ENCODE measurements at regions not wholly inside any gene's neighbourhood (a gene's known extent, or its start where the extent isn't known, plus 50 kb on each side); places are given as distances from the start of the nearest gene placed in this dataset.

DNA sequence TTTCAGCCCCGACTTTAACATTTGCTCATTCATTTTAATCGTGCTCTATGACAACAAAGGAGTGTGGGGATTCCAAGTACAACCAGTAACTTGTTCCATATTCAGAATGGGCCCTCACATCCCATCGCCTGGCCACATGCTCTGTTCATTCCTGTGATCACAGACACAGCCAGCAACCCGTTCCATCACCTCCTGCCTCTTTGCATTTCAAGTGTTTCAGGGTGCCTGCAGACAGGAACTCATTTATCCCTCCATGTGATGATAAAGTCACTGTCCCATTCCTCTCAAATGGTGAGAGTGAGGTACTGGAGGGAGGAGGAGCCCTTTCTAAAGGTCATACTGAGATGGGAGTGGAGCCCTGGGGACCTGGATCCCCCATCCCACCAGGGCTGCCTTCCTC is 571.1 kb downstream of the MAT2B start:
- H3K4me3 ChIP-seq = no peak overlapping the region
- no peak for DNase-seq (ENCODE audit: low read depth, low spot score)
- no peak overlapping the region for H3K27ac ChIP-seq
- H3K9me3 ChIP-seq (ENCODE audit: low read depth, low read length) = no peaks in the 10 kb centered on the region
- H3K36me3 ChIP-seq (ENCODE audit: insufficient read depth, low read length) = no peaks in the 10 kb centered on the region
- TF ChIP-seq EZH2 (IDR thresholded peaks at IDR 0.05) = no peak
- no peak for TF ChIP-seq POLR2AphosphoS5 (IDR thresholded peaks at IDR 0.05; ENCODE audit: borderline replicate concordance, low read depth, low read length)
- no peak for TF ChIP-seq FOXP2 (optimal IDR thresholded peaks at IDR 0.05; ENCODE audit: control extremely low read depth, extremely low read length, insufficient read depth)
- H3K9ac ChIP-seq (ENCODE audit: insufficient read length) = no peak overlapping the region

DNA sequence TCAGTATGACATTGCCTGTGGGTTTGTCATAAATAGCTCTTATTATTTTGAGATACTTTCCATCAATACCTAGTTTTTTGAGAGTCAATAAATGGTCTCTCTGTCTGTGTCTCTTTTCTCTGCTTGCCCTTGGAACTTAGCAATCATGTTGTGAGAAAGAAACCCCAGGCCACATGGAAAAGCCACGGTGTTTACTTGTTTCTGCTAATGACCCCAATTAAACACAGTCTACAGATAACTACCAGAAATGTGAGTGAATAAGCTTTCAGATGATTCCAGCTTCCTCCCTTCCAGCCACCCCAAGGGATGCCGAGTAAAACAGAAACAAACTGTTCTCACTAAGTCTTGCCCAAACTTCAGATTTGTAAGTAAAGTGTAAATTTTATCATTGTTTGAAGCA is 584.9 kb downstream of the MAT2B start:
- DNase-seq (ENCODE audit: low read depth, low spot score) = no peak
- H3K9me3 ChIP-seq (ENCODE audit: low read depth, low read length) = no peaks in the 10 kb centered on the region
- H3K27ac ChIP-seq = no peak overlapping the region
- H3K9ac ChIP-seq (ENCODE audit: insufficient read length) = no peak overlapping the region
- TF ChIP-seq FOXP2 (optimal IDR thresholded peaks at IDR 0.05; ENCODE audit: control extremely low read depth, extremely low read length, insufficient read depth) (no peak), POLR2AphosphoS5 (IDR thresholded peaks at IDR 0.05; ENCODE audit: borderline replicate concordance, low read depth, low read length) (no peak), EZH2 (IDR thresholded peaks at IDR 0.05) (no peak)
- H3K4me3 ChIP-seq = no peak overlapping the region
- H3K36me3 ChIP-seq (ENCODE audit: insufficient read depth, low read length) = no peaks in the 10 kb centered on the region

- no peak overlapping the region for H3K9ac ChIP-seq (ENCODE audit: insufficient read length)
- no peaks in the 10 kb centered on the region for H3K9me3 ChIP-seq (ENCODE audit: low read depth, low read length)
- no peak for DNase-seq (ENCODE audit: low read depth, low spot score)
- no peak for TF ChIP-seq POLR2AphosphoS5 (IDR thresholded peaks at IDR 0.05; ENCODE audit: borderline replicate concordance, low read depth, low read length)
- TF ChIP-seq EZH2 (IDR thresholded peaks at IDR 0.05) = no peak
- TF ChIP-seq FOXP2 (optimal IDR thresholded peaks at IDR 0.05; ENCODE audit: control extremely low read depth, extremely low read length, insufficient read depth) = no peak
- H3K27ac ChIP-seq = no peak overlapping the region
- H3K36me3 ChIP-seq (ENCODE audit: insufficient read depth, low read length) = no peaks in the 10 kb centered on the region
- no peak overlapping the region for H3K4me3 ChIP-seq
Observed at GRCh38 chr5:164091836-164092235, 586.4 kb downstream of the MAT2B start.

- no peaks in the 10 kb centered on the region for H3K36me3 ChIP-seq (ENCODE audit: insufficient read depth, low read length)
- no peak overlapping the region for H3K9ac ChIP-seq (ENCODE audit: insufficient read length)
- no peaks in the 10 kb centered on the region for H3K9me3 ChIP-seq (ENCODE audit: low read depth, low read length)
- TF ChIP-seq POLR2AphosphoS5 (IDR thresholded peaks at IDR 0.05; ENCODE audit: borderline replicate concordance, low read depth, low read length) (no peak), FOXP2 (optimal IDR thresholded peaks at IDR 0.05; ENCODE audit: control extremely low read depth, extremely low read length, insufficient read depth) (no peak), EZH2 (IDR thresholded peaks at IDR 0.05) (no peak)
- H3K4me3 ChIP-seq = no peak overlapping the region
- DNase-seq (ENCODE audit: low read depth, low spot score) = no peak
- no peak overlapping the region for H3K27ac ChIP-seq
Observed at GRCh38 chr5:164094291-164094690, 588.9 kb downstream of the MAT2B start.

DNA sequence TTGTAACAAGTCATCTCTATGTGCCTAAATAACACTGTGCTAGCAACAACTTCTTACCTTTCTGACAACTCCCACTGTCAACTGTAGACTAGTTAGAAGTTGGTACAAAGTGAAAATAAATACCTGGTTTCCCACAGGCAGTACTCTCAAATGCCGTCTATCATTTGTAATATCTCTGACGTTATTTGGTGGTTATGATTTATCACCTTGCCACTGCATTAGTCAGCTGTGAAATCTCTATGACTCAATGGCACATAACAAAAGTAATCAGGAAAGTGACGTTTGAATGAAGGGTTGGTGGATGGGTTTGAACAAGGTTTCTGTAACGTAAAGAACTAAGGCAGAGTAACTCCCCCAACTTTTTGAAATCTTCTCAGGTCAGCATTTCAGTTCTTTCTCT is 592.3 kb downstream of the MAT2B start:
- Histone ChIP-seq H3K9me3 (ENCODE audit: low read depth, low read length) (no peaks in the 10 kb centered on the region), H3K36me3 (ENCODE audit: insufficient read depth, low read length) (no peaks in the 10 kb centered on the region), H3K9ac (ENCODE audit: insufficient read length) (no peak overlapping the region), H3K4me3 (no peak overlapping the region), H3K27ac (no peak overlapping the region)
- DNase-seq (ENCODE audit: low read depth, low spot score) = no peak
- TF ChIP-seq POLR2AphosphoS5 (IDR thresholded peaks at IDR 0.05; ENCODE audit: borderline replicate concordance, low read depth, low read length) (no peak), EZH2 (IDR thresholded peaks at IDR 0.05) (no peak), FOXP2 (optimal IDR thresholded peaks at IDR 0.05; ENCODE audit: control extremely low read depth, extremely low read length, insufficient read depth) (no peak)

DNA sequence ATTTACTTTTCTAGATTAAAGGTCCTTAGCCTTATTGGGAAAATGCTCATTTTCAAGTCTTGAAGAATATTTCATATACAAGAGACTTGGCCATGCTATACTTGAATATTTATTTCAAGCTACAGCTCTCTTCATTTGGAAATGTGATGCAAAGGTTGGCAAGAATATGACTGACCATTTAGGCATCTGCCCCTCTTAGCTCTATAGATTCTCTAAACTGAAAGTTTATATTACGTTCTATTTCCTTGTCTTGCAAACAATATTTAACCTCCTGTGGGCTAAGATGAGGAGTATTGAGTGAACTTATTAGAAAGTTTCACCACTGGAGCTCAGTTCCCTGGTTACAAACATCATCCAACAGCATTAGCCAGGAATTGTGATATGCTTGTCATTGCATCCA is 593.1 kb downstream of the MAT2B start:
- Histone ChIP-seq H3K36me3 (ENCODE audit: insufficient read depth, low read length) (no peaks in the 10 kb centered on the region), H3K4me3 (no peak overlapping the region), H3K9me3 (ENCODE audit: low read depth, low read length) (no peaks in the 10 kb centered on the region), H3K9ac (ENCODE audit: insufficient read length) (no peak overlapping the region), H3K27ac (no peak overlapping the region)
- no peak for DNase-seq (ENCODE audit: low read depth, low spot score)
- TF ChIP-seq POLR2AphosphoS5 (IDR thresholded peaks at IDR 0.05; ENCODE audit: borderline replicate concordance, low read depth, low read length) (no peak), EZH2 (IDR thresholded peaks at IDR 0.05) (no peak), FOXP2 (optimal IDR thresholded peaks at IDR 0.05; ENCODE audit: control extremely low read depth, extremely low read length, insufficient read depth) (no peak)

DNA sequence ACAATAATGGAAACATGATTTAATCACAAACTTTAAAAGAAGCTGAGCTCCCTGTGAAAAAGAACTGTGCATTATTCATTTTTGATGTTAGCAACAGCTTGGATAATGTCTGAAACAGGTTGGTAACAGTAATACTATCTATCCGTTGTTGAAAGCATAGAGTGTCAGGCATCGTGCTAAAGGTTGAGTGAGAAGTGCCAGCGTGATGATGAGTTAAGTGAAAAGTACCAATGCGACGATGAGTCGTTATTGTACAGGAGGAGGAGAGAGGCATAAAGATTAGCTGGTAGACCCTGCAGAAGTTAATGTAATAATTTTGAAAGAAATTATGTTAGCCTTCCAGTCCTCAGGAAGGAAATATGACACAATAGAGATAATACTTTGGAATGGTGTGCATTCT is 593.6 kb downstream of the MAT2B start:
- H3K4me3 ChIP-seq = no peak overlapping the region
- no peak for DNase-seq (ENCODE audit: low read depth, low spot score)
- no peak overlapping the region for H3K27ac ChIP-seq
- H3K9ac ChIP-seq (ENCODE audit: insufficient read length) = no peak overlapping the region
- no peaks in the 10 kb centered on the region for H3K36me3 ChIP-seq (ENCODE audit: insufficient read depth, low read length)
- no peak for TF ChIP-seq FOXP2 (optimal IDR thresholded peaks at IDR 0.05; ENCODE audit: control extremely low read depth, extremely low read length, insufficient read depth)
- no peak for TF ChIP-seq POLR2AphosphoS5 (IDR thresholded peaks at IDR 0.05; ENCODE audit: borderline replicate concordance, low read depth, low read length)
- no peak for TF ChIP-seq EZH2 (IDR thresholded peaks at IDR 0.05)
- H3K9me3 ChIP-seq (ENCODE audit: low read depth, low read length) = no peaks in the 10 kb centered on the region

DNA sequence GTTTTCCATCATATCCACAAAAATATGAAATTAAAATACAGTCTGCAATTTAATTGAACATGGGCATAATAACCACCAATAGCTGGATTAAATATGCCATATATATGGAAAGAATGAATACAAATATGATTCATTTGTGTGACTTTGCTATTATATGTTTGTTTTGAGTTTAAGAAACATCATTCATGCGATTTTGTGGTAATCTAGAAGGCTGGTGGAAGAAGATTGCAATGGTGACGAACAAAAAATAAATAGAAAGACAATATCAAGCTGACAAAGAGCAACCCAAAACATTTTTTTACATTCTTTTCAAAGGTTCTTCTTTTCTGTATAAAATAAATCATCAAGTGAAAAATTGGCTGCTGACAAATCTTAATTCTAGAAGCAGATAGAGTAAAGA is 610.0 kb downstream of the MAT2B start:
- Histone ChIP-seq H3K27ac (no peak overlapping the region), H3K9me3 (ENCODE audit: low read depth, low read length) (no peaks in the 10 kb centered on the region), H3K9ac (ENCODE audit: insufficient read length) (no peak overlapping the region), H3K4me3 (no peak overlapping the region), H3K36me3 (ENCODE audit: insufficient read depth, low read length) (no peaks in the 10 kb centered on the region)
- DNase-seq (ENCODE audit: low read depth, low spot score) = no peak
- TF ChIP-seq EZH2 (IDR thresholded peaks at IDR 0.05) = no peak
- TF ChIP-seq POLR2AphosphoS5 (IDR thresholded peaks at IDR 0.05; ENCODE audit: borderline replicate concordance, low read depth, low read length) = no peak
- no peak for TF ChIP-seq FOXP2 (optimal IDR thresholded peaks at IDR 0.05; ENCODE audit: control extremely low read depth, extremely low read length, insufficient read depth)

GRCh38 chr5:164119806-164120447 is 614.5 kb downstream of the MAT2B start:
- Histone ChIP-seq H3K4me3 (no peak overlapping the region), H3K9me3 (ENCODE audit: low read depth, low read length) (no peaks in the 10 kb centered on the region), H3K27ac (no peak overlapping the region), H3K36me3 (ENCODE audit: insufficient read depth, low read length) (no peaks in the 10 kb centered on the region), H3K9ac (ENCODE audit: insufficient read length) (no peak overlapping the region)
- no peak for TF ChIP-seq FOXP2 (optimal IDR thresholded peaks at IDR 0.05; ENCODE audit: control extremely low read depth, extremely low read length, insufficient read depth)
- no peak for TF ChIP-seq EZH2 (IDR thresholded peaks at IDR 0.05)
- no peak for TF ChIP-seq POLR2AphosphoS5 (IDR thresholded peaks at IDR 0.05; ENCODE audit: borderline replicate concordance, low read depth, low read length)
- DNase-seq (ENCODE audit: low read depth, low spot score) = no peak
